MM.1S (cell line): ENCODE measurements at regions not wholly inside any gene's neighbourhood (a gene's known extent, or its start where the extent isn't known, plus 50 kb on each side); places are given as distances from the start of the nearest gene placed in this dataset.

Experiments
- CTCF ChIP-seq: fragments of 300-600 bp; sonication (generic); IDR thresholded peaks from 2 replicates; pipeline ENCODE4 v1.5.1; 2016; ENCODE audit warnings: antibody characterized with exemption, low read length, mixed read lengths
- EZH2 ChIP-seq: fragments of 300-600 bp; sonication (generic); optimal IDR thresholded peaks from 2 replicates; pipeline ENCODE3; 2017; ENCODE audit warnings: low read depth, mild to moderate bottlenecking, antibody characterized with exemption, low read length, mixed read lengths
- EZH2phosphoT487 ChIP-seq: fragments of 300-600 bp; sonication (generic); IDR thresholded peaks from 2 replicates; pipeline ENCODE4 v1.6.1; 2018; ENCODE audit warnings: antibody characterized with exemption, low read length

DNA sequence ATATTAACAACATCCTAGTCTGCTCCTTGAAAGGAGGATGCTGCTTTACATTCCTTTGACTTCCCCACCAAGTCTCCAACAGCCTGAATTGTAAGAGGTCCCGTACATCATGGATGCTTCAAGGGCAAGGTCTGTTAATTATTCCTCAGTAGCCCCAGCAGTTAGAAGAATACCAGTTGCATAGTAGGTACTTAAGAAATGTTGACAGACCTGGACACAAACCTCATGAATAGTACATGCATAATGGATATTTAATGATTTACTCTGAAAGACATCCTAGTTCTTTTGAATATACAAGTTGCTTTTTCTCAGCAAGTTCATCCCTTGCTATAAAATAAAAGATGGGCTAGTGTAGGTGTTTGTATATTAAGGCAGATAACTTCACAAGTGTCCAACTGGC is 112.1 kb upstream of the DPYD start:
- TF ChIP-seq CTCF (no peak), EZH2phosphoT487 (no peak), EZH2 (no peak)
